ENCODE measurements at regions not wholly inside any gene's neighbourhood (a gene's known extent, or its start where the extent isn't known, plus 50 kb on each side); places are given as distances from the start of the nearest gene placed in this dataset.

DNA sequence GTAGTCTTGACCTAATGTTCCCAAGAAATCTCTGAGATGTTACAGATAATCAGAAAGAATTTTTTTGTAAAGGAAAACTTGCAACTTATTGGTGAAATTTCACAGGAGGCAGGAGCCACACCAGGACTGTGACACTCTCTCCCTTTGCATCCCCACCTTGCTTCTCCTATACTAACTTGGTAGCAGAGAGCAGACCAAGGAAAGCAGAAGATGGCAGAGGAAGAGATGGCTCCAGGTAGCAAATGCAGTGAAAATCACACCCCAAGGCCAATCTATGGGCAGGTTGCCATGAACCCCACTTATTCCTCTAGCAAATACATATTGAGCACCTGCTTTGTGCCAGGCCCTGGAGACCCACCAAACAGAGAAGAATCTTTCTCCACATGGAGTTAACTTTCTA lies 303.4 kb upstream of the C1orf174 start:
- H3K9me3 ChIP-seq (ENCODE audit: low read depth, low read length), result peaks cover 6% of the 10 kb centered on the region
- TF ChIP-seq, protein P1, sequence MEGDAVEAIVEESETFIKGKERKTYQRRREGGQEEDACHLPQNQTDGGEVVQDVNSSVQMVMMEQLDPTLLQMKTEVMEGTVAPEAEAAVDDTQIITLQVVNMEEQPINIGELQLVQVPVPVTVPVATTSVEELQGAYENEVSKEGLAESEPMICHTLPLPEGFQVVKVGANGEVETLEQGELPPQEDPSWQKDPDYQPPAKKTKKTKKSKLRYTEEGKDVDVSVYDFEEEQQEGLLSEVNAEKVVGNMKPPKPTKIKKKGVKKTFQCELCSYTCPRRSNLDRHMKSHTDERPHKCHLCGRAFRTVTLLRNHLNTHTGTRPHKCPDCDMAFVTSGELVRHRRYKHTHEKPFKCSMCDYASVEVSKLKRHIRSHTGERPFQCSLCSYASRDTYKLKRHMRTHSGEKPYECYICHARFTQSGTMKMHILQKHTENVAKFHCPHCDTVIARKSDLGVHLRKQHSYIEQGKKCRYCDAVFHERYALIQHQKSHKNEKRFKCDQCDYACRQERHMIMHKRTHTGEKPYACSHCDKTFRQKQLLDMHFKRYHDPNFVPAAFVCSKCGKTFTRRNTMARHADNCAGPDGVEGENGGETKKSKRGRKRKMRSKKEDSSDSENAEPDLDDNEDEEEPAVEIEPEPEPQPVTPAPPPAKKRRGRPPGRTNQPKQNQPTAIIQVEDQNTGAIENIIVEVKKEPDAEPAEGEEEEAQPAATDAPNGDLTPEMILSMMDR (IDR thresholded peaks at IDR 0.05; ENCODE audit: extremely low read depth, low read depth, low read length), result no peak
- H3K4me1 ChIP-seq (ENCODE audit: insufficient read depth, low read length), result no peaks in the 10 kb centered on the region
- H3K4me3 ChIP-seq (ENCODE audit: insufficient read depth, low read length), result no peak overlapping the region
- no peaks in the 10 kb centered on the region for H3K27me3 ChIP-seq (ENCODE audit: insufficient read depth, low read length)
- H3K79me2 ChIP-seq (ENCODE audit: insufficient read depth, low read length), result no peaks in the 10 kb centered on the region
- no peak overlapping the region for H2AFZ ChIP-seq (ENCODE audit: low read length)
- no peaks in the 10 kb centered on the region for H4K20me1 ChIP-seq (ENCODE audit: insufficient read depth, low read length)
- H3K4me2 ChIP-seq (ENCODE audit: insufficient read depth, low read length), result no peak overlapping the region
- no peaks in the 10 kb centered on the region for H3K36me3 ChIP-seq (ENCODE audit: insufficient read depth, low read length)
- H3K27ac ChIP-seq (ENCODE audit: low read depth, low read length), result no peak overlapping the region
- no peak for DNase-seq (ENCODE audit: insufficient read length, low spot score, missing footprints)

DNA sequence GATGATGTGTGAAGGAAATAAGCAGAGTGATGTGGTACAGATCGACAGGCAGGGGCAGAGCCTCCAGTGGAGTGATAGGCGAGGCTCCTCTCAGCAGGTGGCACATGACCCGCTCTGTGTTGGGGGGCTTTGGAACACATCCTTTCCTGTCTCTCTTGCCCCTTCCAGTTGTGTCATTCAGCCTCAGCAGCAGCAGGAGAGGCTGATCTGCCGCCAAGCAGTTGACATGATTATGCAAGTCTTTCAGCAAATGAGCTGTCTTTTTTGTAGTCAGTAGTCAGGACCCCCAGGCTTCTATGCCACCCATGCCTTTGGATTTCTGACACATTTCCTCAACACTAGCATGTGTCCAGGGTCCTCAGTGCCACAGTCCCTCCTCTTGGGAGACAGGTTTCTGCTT lies 307.1 kb upstream of the C1orf174 start:
- no peaks in the 10 kb centered on the region for H3K79me2 ChIP-seq (ENCODE audit: insufficient read depth, low read length)
- H3K27me3 ChIP-seq (ENCODE audit: insufficient read depth, low read length), result no peaks in the 10 kb centered on the region
- no peak overlapping the region for H3K4me2 ChIP-seq (ENCODE audit: insufficient read depth, low read length)
- no peaks in the 10 kb centered on the region for H3K4me1 ChIP-seq (ENCODE audit: insufficient read depth, low read length)
- no peaks in the 10 kb centered on the region for H3K36me3 ChIP-seq (ENCODE audit: insufficient read depth, low read length)
- H3K9me3 ChIP-seq (ENCODE audit: low read depth, low read length), result peaks cover 3% of the 10 kb centered on the region
- no peak overlapping the region for H2AFZ ChIP-seq (ENCODE audit: low read length)
- no peaks in the 10 kb centered on the region for H4K20me1 ChIP-seq (ENCODE audit: insufficient read depth, low read length)
- TF ChIP-seq, protein P1 (IDR thresholded peaks at IDR 0.05; ENCODE audit: extremely low read depth, low read depth, low read length), result no peak
- DNase-seq (ENCODE audit: insufficient read length, low spot score, missing footprints), result no peak
- H3K4me3 ChIP-seq (ENCODE audit: insufficient read depth, low read length), result no peak overlapping the region
- H3K27ac ChIP-seq (ENCODE audit: low read depth, low read length), result no peak overlapping the region

DNA sequence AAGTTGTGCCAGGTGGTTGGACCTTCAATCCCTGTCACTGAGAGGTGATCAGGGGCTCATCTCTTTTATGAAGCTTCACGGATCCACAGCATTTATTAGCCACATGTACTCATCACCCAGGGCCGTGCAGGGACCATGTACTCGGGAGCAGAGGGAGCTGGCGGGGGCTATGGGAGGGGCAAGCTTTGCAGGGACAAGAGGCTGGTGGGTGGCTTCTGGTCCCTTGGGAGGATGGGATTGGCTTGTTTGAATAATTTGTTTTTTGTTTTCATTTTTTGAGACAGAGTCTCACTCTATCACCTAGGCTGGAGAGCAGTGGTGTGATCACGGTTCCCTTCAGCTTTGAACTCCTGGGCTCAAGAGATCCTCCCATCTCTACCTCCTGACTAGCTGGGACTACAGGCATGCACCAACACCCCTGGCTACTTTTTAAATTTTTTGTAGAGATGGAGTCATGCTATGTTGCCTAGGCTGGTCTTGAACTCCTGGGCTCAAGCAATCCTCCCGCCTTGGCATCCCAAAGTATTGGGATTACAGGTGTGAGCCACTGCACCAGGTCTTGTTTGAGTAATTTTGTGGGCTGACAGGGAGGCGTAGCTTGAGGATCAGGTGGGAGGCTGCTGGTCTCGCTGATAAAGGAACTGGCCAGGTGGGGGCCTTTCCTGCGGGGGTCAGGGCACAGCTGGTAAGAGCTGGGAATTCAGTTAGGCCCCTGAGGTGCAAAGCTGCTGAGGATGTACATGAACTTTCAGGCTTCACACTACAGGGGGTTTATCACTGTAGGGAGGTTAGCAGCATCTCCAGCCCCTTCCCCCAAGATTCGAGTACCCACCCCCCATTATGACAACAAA lies 308.0 kb upstream of the C1orf174 start:
- peaks cover 3% of the 10 kb centered on the region for H3K9me3 ChIP-seq (ENCODE audit: low read depth, low read length)

DNA sequence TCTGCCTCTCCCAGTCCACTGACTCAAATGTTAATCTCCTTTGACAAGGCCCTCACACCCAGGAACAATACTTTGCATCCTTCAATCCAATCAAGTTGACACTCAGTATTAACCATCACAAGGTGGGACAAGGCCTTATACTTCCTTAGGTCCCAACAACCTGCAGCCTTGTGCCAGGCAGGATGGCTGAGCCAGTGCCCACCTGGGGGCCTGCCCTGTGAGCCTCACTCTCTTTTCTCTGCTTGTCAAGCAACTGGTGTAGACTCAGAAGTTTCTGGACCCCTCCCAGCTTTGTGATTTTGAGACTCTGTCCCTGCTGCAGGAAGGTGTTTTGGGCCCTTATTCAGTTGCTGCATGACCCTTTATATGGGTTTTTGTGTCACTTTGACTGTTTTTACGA lies 310.0 kb upstream of the C1orf174 start:
- TF ChIP-seq, protein P1 (IDR thresholded peaks at IDR 0.05; ENCODE audit: extremely low read depth, low read depth, low read length), result no peak
- H2AFZ ChIP-seq (ENCODE audit: low read length), result no peak overlapping the region
- no peaks in the 10 kb centered on the region for H3K4me1 ChIP-seq (ENCODE audit: insufficient read depth, low read length)
- H3K27me3 ChIP-seq (ENCODE audit: insufficient read depth, low read length), result no peaks in the 10 kb centered on the region
- H4K20me1 ChIP-seq (ENCODE audit: insufficient read depth, low read length), result no peaks in the 10 kb centered on the region
- H3K4me2 ChIP-seq (ENCODE audit: insufficient read depth, low read length), result no peak overlapping the region
- no peaks in the 10 kb centered on the region for H3K9me3 ChIP-seq (ENCODE audit: low read depth, low read length)
- no peaks in the 10 kb centered on the region for H3K79me2 ChIP-seq (ENCODE audit: insufficient read depth, low read length)
- no peak for DNase-seq (ENCODE audit: insufficient read length, low spot score, missing footprints)
- H3K4me3 ChIP-seq (ENCODE audit: insufficient read depth, low read length), result no peak overlapping the region
- no peaks in the 10 kb centered on the region for H3K36me3 ChIP-seq (ENCODE audit: insufficient read depth, low read length)
- no peak overlapping the region for H3K27ac ChIP-seq (ENCODE audit: low read depth, low read length)

More for the DNA sequence above, 308.0 kb upstream of the C1orf174 start:
- Histone ChIP-seq H3K27me3 (ENCODE audit: insufficient read depth, low read length) (no peaks in the 10 kb centered on the region), H3K27ac (ENCODE audit: low read depth, low read length) (no peak overlapping the region), H3K4me2 (ENCODE audit: insufficient read depth, low read length) (no peak overlapping the region), H3K79me2 (ENCODE audit: insufficient read depth, low read length) (no peaks in the 10 kb centered on the region), H3K4me3 (ENCODE audit: insufficient read depth, low read length) (no peak overlapping the region), H2AFZ (ENCODE audit: low read length) (no peak overlapping the region), H4K20me1 (ENCODE audit: insufficient read depth, low read length) (no peaks in the 10 kb centered on the region), H3K4me1 (ENCODE audit: insufficient read depth, low read length) (no peaks in the 10 kb centered on the region), H3K36me3 (ENCODE audit: insufficient read depth, low read length) (no peaks in the 10 kb centered on the region)
- TF ChIP-seq, protein P1 (IDR thresholded peaks at IDR 0.05; ENCODE audit: extremely low read depth, low read depth, low read length), result no peak
- DNase-seq (ENCODE audit: insufficient read length, low spot score, missing footprints), result no peak

All from osteoblast (primary cell).